HG02623 (cell line): ENCODE measurements at regions not wholly inside any gene's neighbourhood (a gene's known extent, or its start where the extent isn't known, plus 50 kb on each side); places are given as distances from the start of the nearest gene placed in this dataset.

Experiments
- ATAC-seq: cut with Tn5 transposase; IDR thresholded peaks from one replicate; pipeline ENCODE4 v1.9.1; 2021; ENCODE audit warnings: moderate library complexity; ENCODE audit not compliant: unreplicated experiment

DNA sequence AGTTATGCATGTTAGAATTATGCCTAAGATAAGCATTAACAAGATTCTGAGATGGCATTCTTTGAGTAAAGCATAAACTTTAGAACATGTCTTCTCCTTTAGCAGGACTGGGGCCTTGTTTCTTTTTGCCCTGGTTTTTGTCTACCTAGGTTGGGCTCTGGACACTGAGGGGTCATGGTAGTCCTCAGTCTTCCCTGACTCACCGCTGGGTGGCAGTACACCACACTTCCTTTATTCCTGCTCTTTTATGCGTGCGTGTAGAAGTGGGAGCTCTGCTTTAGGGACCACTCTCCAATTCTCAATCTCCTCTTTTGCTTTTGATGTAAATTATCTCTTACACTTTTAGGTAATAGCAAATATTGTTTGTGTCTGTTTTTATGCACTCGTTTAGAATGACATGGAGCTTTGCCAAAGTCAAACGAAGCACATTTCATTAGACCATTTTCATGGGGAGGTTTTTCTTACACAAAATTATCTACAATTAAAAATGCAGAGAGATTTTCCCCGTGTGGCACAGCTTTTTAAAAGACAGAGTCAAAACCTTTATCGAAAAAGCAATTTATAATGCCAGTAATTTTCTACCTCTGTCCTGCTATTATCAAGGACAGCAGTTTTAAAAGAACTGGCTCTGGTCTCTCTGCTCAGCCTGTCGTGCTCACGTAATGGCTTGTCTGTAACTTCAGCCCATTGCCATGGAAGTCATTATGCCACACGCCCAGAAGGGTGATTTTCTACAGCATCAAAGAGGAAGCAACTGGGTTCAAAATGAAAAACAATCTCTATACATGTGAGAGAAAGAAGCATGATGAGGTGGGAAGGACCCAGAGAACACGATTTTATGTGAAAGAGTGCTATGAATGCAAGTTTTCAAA lies 413.9 kb downstream of the COG6 start:
- peak; percentile 79 for ATAC-seq

- ATAC-seq = no peak
Observed at GRCh38 chr13:40070357-40070756, 414.9 kb downstream of the COG6 start.

- ATAC-seq = no peak
Observed at GRCh38 chr13:40072663-40073120, 417.2 kb downstream of the COG6 start.

- ATAC-seq = no peak
Observed at GRCh38 chr13:40074338-40074737, 418.9 kb downstream of the COG6 start.

GRCh38 chr13:40075281-40075680 lies 419.8 kb downstream of the COG6 start:
- ATAC-seq = no peak

GRCh38 chr13:40076765-40077362 lies 421.4 kb downstream of the COG6 start:
- ATAC-seq = no peak

GRCh38 chr13:40077396-40078027 lies 422.1 kb downstream of the COG6 start:
- no peak for ATAC-seq

- no peak for ATAC-seq
Observed at GRCh38 chr13:40079721-40080120, 424.3 kb downstream of the COG6 start.

- ATAC-seq = no peak
Observed at GRCh38 chr13:40080676-40081075, 425.2 kb downstream of the COG6 start.

- no peak for ATAC-seq
Observed at GRCh38 chr13:40082639-40083038, 427.2 kb downstream of the COG6 start.

- ATAC-seq = no peak
Observed at GRCh38 chr13:40083841-40084240, 428.4 kb downstream of the COG6 start.

GRCh38 chr13:40084934-40085333 lies 429.5 kb downstream of the COG6 start:
- ATAC-seq = no peak

DNA sequence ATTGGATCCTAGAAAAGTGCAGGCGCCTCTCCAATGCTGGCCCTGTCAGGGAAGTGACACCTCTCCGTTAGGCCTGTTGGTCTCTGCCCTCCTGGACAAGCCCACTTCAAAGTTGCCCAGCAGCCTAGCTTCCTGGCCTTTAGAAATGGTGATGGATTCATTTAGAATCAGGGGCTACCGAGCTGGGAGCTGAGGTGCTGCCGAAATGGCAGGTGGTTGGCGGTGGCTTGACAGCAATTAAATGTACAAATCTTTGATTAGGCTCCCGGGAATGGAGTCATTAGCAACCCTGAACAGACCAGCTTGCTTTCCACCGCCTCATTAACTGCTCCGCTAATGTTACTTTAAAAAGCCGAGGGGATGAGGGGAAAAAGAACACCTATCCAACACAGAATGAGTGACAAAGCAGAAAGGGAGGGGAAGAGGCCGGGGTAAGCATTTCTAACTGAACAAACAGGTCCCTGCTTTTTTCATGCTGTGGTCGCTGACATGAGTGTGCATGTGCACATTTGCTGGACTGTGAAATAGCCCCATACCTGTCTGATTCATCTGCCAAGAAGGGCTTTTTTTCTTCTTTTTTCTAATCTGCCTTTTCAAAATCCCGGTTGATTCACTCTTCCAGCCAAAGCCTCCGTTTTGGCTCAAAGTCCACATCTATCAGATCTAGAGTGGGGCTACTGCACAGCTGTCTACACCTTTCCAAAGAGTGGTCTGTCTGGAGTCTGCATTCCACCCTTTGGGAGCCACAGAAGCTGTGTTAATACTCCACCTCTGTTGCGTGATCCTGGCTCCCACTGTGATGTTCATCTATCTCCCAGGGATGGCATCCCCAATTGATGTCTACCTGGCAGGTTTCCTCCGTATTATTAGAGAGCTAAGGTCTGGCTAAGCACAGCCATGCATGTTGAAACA lies 431.9 kb downstream of the COG6 start:
- ATAC-seq = no peak

- no peak for ATAC-seq
Observed at GRCh38 chr13:40094056-40094455, 438.6 kb downstream of the COG6 start.

- no peak for ATAC-seq
Observed at GRCh38 chr13:40095695-40096356, 440.4 kb downstream of the COG6 start.

DNA sequence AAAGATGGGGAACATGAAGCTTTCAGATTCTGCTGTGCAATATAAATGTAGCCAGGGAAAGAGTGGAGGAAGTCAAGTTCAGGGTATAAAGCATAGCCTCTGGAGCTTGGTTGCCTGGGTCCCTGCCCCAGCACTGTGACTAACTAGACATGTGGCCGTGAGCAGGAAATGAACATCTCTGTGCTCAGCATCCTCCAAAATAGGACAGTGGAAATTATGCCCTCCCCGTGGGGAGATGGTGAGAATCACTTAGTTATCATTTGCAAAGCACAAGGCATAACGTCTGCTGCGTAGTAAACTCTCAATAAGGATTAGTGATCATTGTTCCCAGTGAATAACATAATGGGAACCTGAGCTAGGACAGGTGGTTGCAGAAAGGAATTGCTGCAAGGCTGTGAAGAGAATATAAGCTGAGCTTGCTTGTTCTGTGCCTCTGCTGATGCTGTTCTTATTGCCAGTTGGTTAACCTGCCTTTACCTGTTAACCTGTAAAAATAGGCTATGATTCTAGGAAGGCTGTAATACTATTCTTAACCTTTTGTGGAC lies 441.0 kb downstream of the COG6 start:
- ATAC-seq = no peak

- ATAC-seq = no peak
Observed at GRCh38 chr13:40098246-40098645, 442.8 kb downstream of the COG6 start.

DNA sequence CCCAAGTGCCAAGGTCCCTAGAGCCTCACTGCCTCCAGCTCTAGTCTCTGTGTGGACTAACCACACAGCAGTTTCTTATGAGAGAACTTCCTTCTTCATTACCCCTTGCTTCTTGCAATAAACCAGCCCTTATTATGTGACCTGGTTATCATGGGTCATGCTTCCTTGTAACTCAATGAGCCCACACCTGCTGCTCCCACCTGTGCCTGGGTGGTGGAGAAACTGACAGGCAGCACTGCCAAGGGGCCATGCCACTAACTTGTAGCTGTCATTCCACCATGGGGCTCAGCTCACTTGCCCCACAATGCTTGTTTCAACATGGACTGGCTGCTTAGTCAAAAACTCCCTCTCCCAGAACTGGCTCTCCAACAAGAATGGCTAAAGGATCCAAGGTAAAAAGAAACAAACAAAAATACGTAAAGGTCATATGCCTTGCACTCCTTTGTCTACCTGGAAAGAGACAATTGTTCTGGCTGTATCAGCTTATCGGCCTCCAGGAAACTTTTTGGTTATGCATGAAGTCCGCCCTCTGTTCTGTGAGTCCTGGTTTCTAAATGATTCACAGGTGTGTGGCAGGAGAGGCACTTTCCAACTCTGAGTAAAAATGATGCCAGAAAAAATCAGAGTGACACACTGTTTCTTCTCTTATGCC lies 446.4 kb downstream of the COG6 start:
- peak; percentile 87 for ATAC-seq

GRCh38 chr13:40102360-40102727 lies 446.9 kb downstream of the COG6 start:
- no peak for ATAC-seq

DNA sequence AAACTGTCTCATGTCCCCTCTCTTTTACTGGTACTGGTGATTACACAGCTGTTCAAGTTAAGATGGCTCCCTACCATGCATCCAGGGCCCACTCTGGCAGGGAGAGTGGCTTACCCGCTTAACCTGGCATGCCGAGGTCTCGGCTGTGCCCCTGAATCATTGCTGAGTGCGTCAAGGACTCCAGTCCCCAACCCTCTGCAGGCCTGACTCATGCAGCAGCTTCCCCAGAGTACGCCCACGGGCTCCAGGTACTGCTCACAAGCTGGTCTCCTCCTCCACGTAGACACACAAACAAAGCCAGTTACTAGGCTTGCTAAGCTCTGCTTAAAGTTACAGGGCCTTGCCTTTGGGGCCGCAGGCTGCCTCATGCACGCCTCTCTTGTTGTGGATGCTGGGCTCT lies 447.4 kb downstream of the COG6 start:
- ATAC-seq = no peak
